ENCODE measurements at regions not wholly inside any gene's neighbourhood (a gene's known extent, or its start where the extent isn't known, plus 50 kb on each side); places are given as distances from the start of the nearest gene placed in this dataset.

- no peak for DNase-seq (ENCODE audit: low read depth)
- TF ChIP-seq CTCF (IDR thresholded peaks at IDR 0.05; ENCODE audit: control insufficient read depth, insufficient read depth, low read depth, low read length, missing control alignments) = no peak
- H3K4me3 ChIP-seq (ENCODE audit: control insufficient read depth, low read depth, low read length) = no peak overlapping the region
Observed at GRCh38 chr14:31926652-31927347, 150.3 kb upstream of the ARHGAP5 start.

GRCh38 chr14:31927348-31927832, 149.7 kb upstream of the ARHGAP5 start:
- peak; percentile 67 for DNase-seq (ENCODE audit: low read depth)
- H3K4me3 ChIP-seq (ENCODE audit: control insufficient read depth, low read depth, low read length) = no peak overlapping the region
- TF ChIP-seq CTCF (IDR thresholded peaks at IDR 0.05; ENCODE audit: control insufficient read depth, insufficient read depth, low read depth, low read length, missing control alignments) = no peak

GRCh38 chr14:31930070-31930469, 147.0 kb upstream of the ARHGAP5 start:
- no peak for DNase-seq (ENCODE audit: low read depth)
- TF ChIP-seq CTCF (IDR thresholded peaks at IDR 0.05; ENCODE audit: control insufficient read depth, insufficient read depth, low read depth, low read length, missing control alignments) = no peak
- H3K4me3 ChIP-seq (ENCODE audit: control insufficient read depth, low read depth, low read length) = no peak overlapping the region

- no peak for DNase-seq (ENCODE audit: low read depth)
Observed at GRCh38 chr14:31930493-31931240, 146.4 kb upstream of the ARHGAP5 start.

GRCh38 chr14:31932675-31933074, 144.4 kb upstream of the ARHGAP5 start:
- no peak for DNase-seq (ENCODE audit: low read depth)
- H3K4me3 ChIP-seq (ENCODE audit: control insufficient read depth, low read depth, low read length) = no peak overlapping the region
- TF ChIP-seq CTCF (IDR thresholded peaks at IDR 0.05; ENCODE audit: control insufficient read depth, insufficient read depth, low read depth, low read length, missing control alignments) = no peak

More at GRCh38 chr14:31930493-31931240, 146.4 kb upstream of the ARHGAP5 start:
- H3K4me3 ChIP-seq (ENCODE audit: control insufficient read depth, low read depth, low read length) = no peak overlapping the region
- no peak for TF ChIP-seq CTCF (IDR thresholded peaks at IDR 0.05; ENCODE audit: control insufficient read depth, insufficient read depth, low read depth, low read length, missing control alignments)

GRCh38 chr14:31933716-31934115, 143.4 kb upstream of the ARHGAP5 start:
- no peak for TF ChIP-seq CTCF (IDR thresholded peaks at IDR 0.05; ENCODE audit: control insufficient read depth, insufficient read depth, low read depth, low read length, missing control alignments)
- no peak for DNase-seq (ENCODE audit: low read depth)
- H3K4me3 ChIP-seq (ENCODE audit: control insufficient read depth, low read depth, low read length) = no peak overlapping the region

All from AG09309 (cell line).